MM.1S (cell line): ENCODE measurements at regions not wholly inside any gene's neighbourhood (a gene's known extent, or its start where the extent isn't known, plus 50 kb on each side); places are given as distances from the start of the nearest gene placed in this dataset.
A peak's percentile ranks its signal among the peaks of the same experiment; 100 is the strongest.

ENCODE experiments used
- CTCF ChIP-seq: fragments of 300-600 bp; sonication (generic); IDR thresholded peaks from 2 replicates; pipeline ENCODE4 v1.5.1; 2016; ENCODE audit warnings: antibody characterized with exemption, low read length, mixed read lengths
- EZH2phosphoT487 ChIP-seq: fragments of 300-600 bp; sonication (generic); IDR thresholded peaks from 2 replicates; pipeline ENCODE4 v1.6.1; 2018; ENCODE audit warnings: antibody characterized with exemption, low read length

DNA sequence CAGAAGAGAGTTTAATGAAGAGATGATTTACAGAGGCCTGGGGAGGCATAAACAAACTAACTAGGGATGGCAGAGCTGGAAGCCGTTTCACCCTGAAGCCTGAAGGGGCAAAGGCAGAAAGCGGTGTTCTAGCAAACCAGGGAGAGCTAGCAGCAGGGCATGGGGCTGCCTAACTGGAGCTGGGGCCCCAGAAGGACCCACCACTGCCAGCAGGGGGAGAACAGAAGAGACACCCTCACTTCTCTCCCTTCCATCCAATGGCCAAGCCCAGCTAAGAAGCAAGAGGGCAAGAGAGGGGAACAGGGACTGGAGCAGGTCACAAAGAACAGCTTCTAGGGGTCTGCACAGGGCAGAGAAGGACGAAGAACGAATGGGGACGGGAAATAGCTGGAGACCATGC is 195.5 kb downstream of the KATNAL1 start:
- TF ChIP-seq CTCF = peak; percentile 34
- no peak for TF ChIP-seq EZH2phosphoT487
